Gastrocnemius medialis (tissue), 4 donors: ENCODE measurements at regions not wholly inside any gene's neighbourhood (a gene's known extent, or its start where the extent isn't known, plus 50 kb on each side); places are given as distances from the start of the nearest gene placed in this dataset.

Experiments used
- ATAC-seq, 2 donors: fragments of 150-250 bp; one replicate each; pipeline ENCODE4 v1.9.1; 2016
- DNase-seq, 2 donors: peaks; one replicate each; pipeline ENCODE4 v3.0.0-alpha.2; 2019
- H3K27ac ChIP-seq, 4 donors: fragments of 200-600 bp; sonication (generic); 1 replicate in 1 of 4; 2 replicates in 3 of 4; pipeline ENCODE4 v1.5.1; 2016 to 2018; ENCODE audit warnings: mild to moderate bottlenecking in 2 of 4, moderate library complexity in 1 of 4
- H3K27me3 ChIP-seq, 3 donors: fragments of 200-600 bp; sonication (generic) in 2 of 3; 1 replicate in 1 of 3; 2 replicates in 2 of 3; pipeline versions ENCODE4 v1.5.1 to v1.6.0; 2016 to 2019; ENCODE audit warnings: mild to moderate bottlenecking in 1 of 3, moderate library complexity in 1 of 3
- H3K36me3 ChIP-seq, 2 donors: fragments of 200-600 bp; sonication (generic) in 1 of 2; one replicate each; pipeline ENCODE4 v1.5.1; 2017 to 2018
- H3K4me1 ChIP-seq, 2 donors: fragments of 200-600 bp; sonication (generic) in 1 of 2; one replicate each; pipeline ENCODE4 v1.5.1; 2016 to 2017; ENCODE audit warnings: mild to moderate bottlenecking in 2 of 2
- H3K4me3 ChIP-seq, 4 donors: fragments of 200-600 bp; sonication (generic) in 3 of 4; 1 replicate in 1 of 4; 2 replicates in 3 of 4; pipeline ENCODE4 v1.5.1; 2016 to 2019; ENCODE audit warnings: mild to moderate bottlenecking in 2 of 4
- H3K9me3 ChIP-seq, 3 donors: fragments of 200-600 bp; sonication (generic) in 2 of 3; 1 replicate in 1 of 3; 2 replicates in 2 of 3; pipeline ENCODE4 v1.5.1; 2016 to 2019
- CTCF ChIP-seq, 5 experiments: fragments of 450-650 bp in 3 of 5; fragments of 200-600 bp in 2 of 5; sonication (generic) in 2 of 5; IDR thresholded peaks in 4 of 5; conservative IDR thresholded peaks in 1 of 5; 1 replicate in 4 of 5; 2 replicates in 1 of 5; pipeline ENCODE4 v1.5.1; 2016 to 2019; ENCODE audit warnings: antibody characterized with exemption in 5 of 5, mild to moderate bottlenecking in 3 of 5, moderate library complexity in 3 of 5
- POLR2A ChIP-seq, 2 donors: fragments of 450-650 bp; IDR thresholded peaks; one replicate each; pipeline ENCODE4 v1.6.1; 2017; ENCODE audit warnings: antibody characterized with exemption in 2 of 2, mild to moderate bottlenecking in 2 of 2, moderate library complexity in 2 of 2
- in situ Hi-C, 4 donors: fragments of 200-750 bp; cut with MboI; loops; one replicate each; pipeline versions ENCODE4 v1.15.0 to v1.8.0; 2017; ENCODE audit warnings: low sequenced_read_pairs in 4 of 4
- intact Hi-C: fragments of 100-400 bp; cut with DNase I; formaldehyde crosslinking; loops from one replicate; pipeline ENCODE4 v1.15.1; 2023; ENCODE audit warnings: low total_unique reads

- in situ Hi-C loops, result no loop called here
- H3K4me1 ChIP-seq, result no peaks in the 10 kb centered on the region
- ATAC-seq (no peak), DNase-seq (no peak)
- H3K4me3 ChIP-seq, result no peak overlapping the region
- intact Hi-C loops, result no loop called here
- no peaks in the 10 kb centered on the region for H3K36me3 ChIP-seq
- H3K27me3 ChIP-seq, result no peaks in the 10 kb centered on the region
- H3K9me3 ChIP-seq, result no peaks in the 10 kb centered on the region
- TF ChIP-seq POLR2A (IDR thresholded peaks at IDR 0.05), result no peak
- no peak for TF ChIP-seq CTCF (IDR thresholded peaks at IDR 0.05 in 4 of 5, conservative IDR thresholded peaks at IDR 0.05 in 1 of 5)
- H3K27ac ChIP-seq, result no peak overlapping the region
Observed at GRCh38 chr13:106859533-106859904, 291.6 kb upstream of the ARGLU1 start.

- Histone ChIP-seq H3K27ac (no peak overlapping the region), H3K4me3 (no peak overlapping the region), H3K27me3 (no peaks in the 10 kb centered on the region), H3K9me3 (no peaks in the 10 kb centered on the region), H3K36me3 (no peaks in the 10 kb centered on the region), H3K4me1 (no peaks in the 10 kb centered on the region)
- ATAC-seq (no peak), DNase-seq (no peak)
- TF ChIP-seq CTCF (IDR thresholded peaks at IDR 0.05 in 4 of 5, conservative IDR thresholded peaks at IDR 0.05 in 1 of 5), result no peak
- TF ChIP-seq POLR2A (IDR thresholded peaks at IDR 0.05), result no peak
- in situ Hi-C loops (no loop called here), intact Hi-C loops (no loop called here)
Observed at GRCh38 chr13:106858903-106859532, 291.1 kb upstream of the ARGLU1 start.

- Histone ChIP-seq H3K4me3 (no peak overlapping the region), H3K36me3 (no peaks in the 10 kb centered on the region), H3K9me3 (no peaks in the 10 kb centered on the region), H3K27me3 (no peaks in the 10 kb centered on the region), H3K4me1 (no peaks in the 10 kb centered on the region), H3K27ac (no peak overlapping the region)
- in situ Hi-C loops (no loop called here), intact Hi-C loops (no loop called here)
- DNase-seq (no peak), ATAC-seq (no peak)
- TF ChIP-seq CTCF (IDR thresholded peaks at IDR 0.05 in 4 of 5, conservative IDR thresholded peaks at IDR 0.05 in 1 of 5) (no peak), POLR2A (IDR thresholded peaks at IDR 0.05) (no peak)
Observed at GRCh38 chr13:106852436-106852835, 284.5 kb upstream of the ARGLU1 start.

GRCh38 chr13:106850973-106851650 lies 283.2 kb upstream of the ARGLU1 start:
- H3K9me3 ChIP-seq, result no peaks in the 10 kb centered on the region
- in situ Hi-C loops, result no loop called here
- no peaks in the 10 kb centered on the region for H3K27me3 ChIP-seq
- H3K27ac ChIP-seq, result no peak overlapping the region
- no peak overlapping the region for H3K4me3 ChIP-seq
- DNase-seq, result no peak
- no peak for ATAC-seq
- no peaks in the 10 kb centered on the region for H3K4me1 ChIP-seq
- H3K36me3 ChIP-seq, result no peaks in the 10 kb centered on the region
- intact Hi-C loops, result no loop called here
- TF ChIP-seq POLR2A (IDR thresholded peaks at IDR 0.05), result no peak
- TF ChIP-seq CTCF (IDR thresholded peaks at IDR 0.05 in 4 of 5, conservative IDR thresholded peaks at IDR 0.05 in 1 of 5), result no peak
